Transverse colon (tissue), 4 donors: ENCODE measurements at regions not wholly inside any gene's neighbourhood (a gene's known extent, or its start where the extent isn't known, plus 50 kb on each side); places are given as distances from the start of the nearest gene placed in this dataset.

Source experiments
- EP300 ChIP-seq: sonication (generic); formaldehyde crosslinking; IDR thresholded peaks from one replicate; pipeline ENCODE4 v1.6.1; 2017; ENCODE audit warnings: antibody characterized with exemption, low read depth
- POLR2A ChIP-seq: fragments of 450-650 bp; IDR thresholded peaks from one replicate; pipeline ENCODE4 v1.6.1; 2016; ENCODE audit warnings: antibody characterized with exemption, mild to moderate bottlenecking, moderate library complexity
- POLR2AphosphoS5 ChIP-seq, 3 donors: sonication (generic); formaldehyde crosslinking; IDR thresholded peaks; one replicate each; pipeline ENCODE4 v1.6.1; 2016; ENCODE audit warnings: antibody characterized with exemption in 3 of 3
- TF ChIP-seq, protein P1 (sequence below), 5 experiments: fragments of 200-600 bp in 3 of 5; fragments of 450-650 bp in 2 of 5; sonication (generic) in 3 of 5; IDR thresholded peaks; 1 replicate in 2 of 5; 2 replicates in 3 of 5; pipeline ENCODE4 v1.5.1; 2016 to 2017; ENCODE audit warnings: antibody characterized with exemption in 5 of 5, inconsistent platforms in 3 of 5, mild to moderate bottlenecking in 2 of 5, moderate library complexity in 1 of 5

DNA sequence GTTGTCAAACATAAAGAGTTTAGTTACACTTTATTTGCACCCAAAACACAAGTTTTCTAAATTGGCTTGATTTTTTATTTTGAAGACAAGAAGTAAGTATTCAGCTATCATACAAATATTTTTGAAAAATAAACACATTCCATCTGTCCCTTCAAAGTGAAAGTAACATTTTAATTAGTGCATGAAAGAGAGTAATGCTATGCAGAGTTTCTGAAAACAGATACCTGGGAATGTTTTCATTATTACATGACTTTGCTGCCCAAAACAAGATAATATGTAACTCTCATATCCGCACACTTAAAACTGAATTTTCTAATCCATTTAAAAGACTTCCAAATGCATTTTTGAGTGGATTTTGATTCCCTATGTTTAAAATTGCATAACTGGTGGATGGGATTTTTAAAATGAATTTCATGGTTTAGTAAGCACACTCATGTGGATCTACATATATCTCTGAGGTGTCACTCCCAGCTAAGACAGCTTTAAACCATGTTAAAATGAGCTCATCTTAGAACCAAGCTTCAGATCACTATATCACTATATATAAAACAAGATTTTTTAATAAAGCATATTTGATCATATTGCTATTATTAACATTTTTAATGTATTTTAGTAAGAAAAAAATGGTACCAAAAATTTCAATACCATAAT is 127.5 kb downstream of the ATPSCKMT start:
- TF ChIP-seq, protein P1, sequence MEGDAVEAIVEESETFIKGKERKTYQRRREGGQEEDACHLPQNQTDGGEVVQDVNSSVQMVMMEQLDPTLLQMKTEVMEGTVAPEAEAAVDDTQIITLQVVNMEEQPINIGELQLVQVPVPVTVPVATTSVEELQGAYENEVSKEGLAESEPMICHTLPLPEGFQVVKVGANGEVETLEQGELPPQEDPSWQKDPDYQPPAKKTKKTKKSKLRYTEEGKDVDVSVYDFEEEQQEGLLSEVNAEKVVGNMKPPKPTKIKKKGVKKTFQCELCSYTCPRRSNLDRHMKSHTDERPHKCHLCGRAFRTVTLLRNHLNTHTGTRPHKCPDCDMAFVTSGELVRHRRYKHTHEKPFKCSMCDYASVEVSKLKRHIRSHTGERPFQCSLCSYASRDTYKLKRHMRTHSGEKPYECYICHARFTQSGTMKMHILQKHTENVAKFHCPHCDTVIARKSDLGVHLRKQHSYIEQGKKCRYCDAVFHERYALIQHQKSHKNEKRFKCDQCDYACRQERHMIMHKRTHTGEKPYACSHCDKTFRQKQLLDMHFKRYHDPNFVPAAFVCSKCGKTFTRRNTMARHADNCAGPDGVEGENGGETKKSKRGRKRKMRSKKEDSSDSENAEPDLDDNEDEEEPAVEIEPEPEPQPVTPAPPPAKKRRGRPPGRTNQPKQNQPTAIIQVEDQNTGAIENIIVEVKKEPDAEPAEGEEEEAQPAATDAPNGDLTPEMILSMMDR (IDR thresholded peaks at IDR 0.05): no peak
- no peak for TF ChIP-seq POLR2AphosphoS5 (IDR thresholded peaks at IDR 0.05)
- no peak for TF ChIP-seq POLR2A
- TF ChIP-seq EP300: no peak
